Activated CD4-positive, CD25-positive, alpha-beta regulatory T cell treated with anti-CD3 and anti-CD28 coated beads, Interleukin-2, amount 50 U/mL, for 24 hours (primary cell): ENCODE measurements at regions not wholly inside any gene's neighbourhood (a gene's known extent, or its start where the extent isn't known, plus 50 kb on each side); places are given as distances from the start of the nearest gene placed in this dataset.

Experiments used
- ATAC-seq, 2 donors: fragments of 150-1000 bp; cut with Tn5 transposase; one replicate each; pipeline ENCODE4 v1.10.0; 2021; ENCODE audit warnings: mild to moderate bottlenecking in 1 of 2, moderate library complexity in 1 of 2

DNA sequence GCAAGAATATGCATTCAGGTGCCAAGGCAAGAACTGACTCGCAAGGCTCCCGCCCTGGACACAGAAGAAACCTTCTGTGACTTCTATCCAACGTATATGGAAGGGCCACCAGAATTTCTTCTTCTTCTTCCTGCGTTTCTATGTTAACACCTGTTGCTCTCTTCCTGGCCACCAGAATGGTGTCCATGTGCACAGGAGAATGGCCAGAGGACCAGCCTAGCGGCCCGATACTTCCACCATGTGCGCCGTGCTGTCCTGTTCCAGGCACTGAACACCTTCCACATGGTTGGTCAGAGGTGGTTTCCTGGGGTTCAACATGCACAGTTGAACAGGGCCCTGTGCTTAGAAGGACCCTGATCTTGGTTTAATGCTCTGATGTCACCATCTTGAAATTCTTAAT lies 455.8 kb downstream of the BCL11B start:
- no peak for ATAC-seq

- no peak for ATAC-seq
Measured at GRCh38 chr14:98816720-98817119, 455.3 kb downstream of the BCL11B start.

- no peak for ATAC-seq
Measured at GRCh38 chr14:98819132-98819866, 452.7 kb downstream of the BCL11B start.

- no peak for ATAC-seq
Measured at GRCh38 chr14:98819867-98820206, 452.2 kb downstream of the BCL11B start.

DNA sequence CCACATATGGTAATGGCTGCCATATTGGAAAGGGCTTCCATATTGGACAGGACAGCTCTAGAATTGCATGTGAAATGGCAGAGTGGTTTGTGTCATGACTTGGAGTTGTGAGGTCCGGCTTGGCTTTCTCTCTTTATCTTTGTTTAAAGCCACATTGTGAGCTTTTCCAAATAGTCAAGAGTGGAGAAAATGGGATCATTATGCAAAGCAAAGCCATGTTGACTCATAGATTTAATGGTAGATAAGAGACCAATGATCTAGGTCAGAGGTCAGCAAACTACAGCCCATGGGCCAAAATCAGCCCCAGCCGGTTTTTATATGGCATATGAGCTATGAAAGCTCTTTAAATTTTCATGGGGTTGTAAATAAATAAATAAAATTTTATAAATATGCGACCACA lies 449.1 kb downstream of the BCL11B start:
- ATAC-seq: no peak

GRCh38 chr14:98826618-98827017 lies 445.4 kb downstream of the BCL11B start:
- ATAC-seq: no peak

- no peak for ATAC-seq
Measured at GRCh38 chr14:98834119-98834518, 437.9 kb downstream of the BCL11B start.

GRCh38 chr14:98835051-98835824 lies 436.8 kb downstream of the BCL11B start:
- no peak for ATAC-seq

DNA sequence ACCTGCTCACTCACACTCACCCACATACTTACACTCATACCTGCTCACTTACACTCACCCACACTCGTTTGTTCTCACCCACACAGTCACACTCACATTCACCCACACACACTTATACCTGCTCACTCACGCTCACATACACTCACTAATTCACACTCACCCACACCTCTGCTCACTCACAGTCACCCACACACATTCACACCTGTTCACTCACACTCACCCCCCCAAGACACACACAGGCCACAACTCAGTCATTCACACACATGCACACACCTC lies 436.2 kb downstream of the BCL11B start:
- ATAC-seq: no peak

GRCh38 chr14:98840091-98840490 lies 431.9 kb downstream of the BCL11B start:
- ATAC-seq: no peak

DNA sequence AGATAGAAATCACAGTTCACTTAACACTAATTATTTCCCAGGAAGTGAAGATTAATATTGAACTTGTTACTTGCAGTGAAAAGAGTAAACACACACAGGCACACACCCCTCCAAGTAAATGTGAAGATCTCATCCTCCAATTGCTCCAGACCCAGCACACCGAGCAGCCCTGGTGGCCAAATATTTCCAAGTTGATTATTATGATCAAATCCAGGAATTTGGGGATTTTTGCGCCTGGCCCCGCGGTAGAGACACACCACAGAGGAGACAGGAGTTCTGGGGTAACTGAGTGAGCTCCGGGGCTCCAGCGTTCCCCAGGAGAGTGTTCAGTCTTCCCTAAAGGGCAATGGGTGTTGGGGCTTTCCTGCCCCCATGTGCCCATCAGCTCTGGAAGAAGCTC lies 431.5 kb downstream of the BCL11B start:
- ATAC-seq: no peak

GRCh38 chr14:98844456-98844855 lies 427.5 kb downstream of the BCL11B start:
- ATAC-seq: no peak

- ATAC-seq: no peak
Measured at GRCh38 chr14:98847521-98848468, 424.2 kb downstream of the BCL11B start.

DNA sequence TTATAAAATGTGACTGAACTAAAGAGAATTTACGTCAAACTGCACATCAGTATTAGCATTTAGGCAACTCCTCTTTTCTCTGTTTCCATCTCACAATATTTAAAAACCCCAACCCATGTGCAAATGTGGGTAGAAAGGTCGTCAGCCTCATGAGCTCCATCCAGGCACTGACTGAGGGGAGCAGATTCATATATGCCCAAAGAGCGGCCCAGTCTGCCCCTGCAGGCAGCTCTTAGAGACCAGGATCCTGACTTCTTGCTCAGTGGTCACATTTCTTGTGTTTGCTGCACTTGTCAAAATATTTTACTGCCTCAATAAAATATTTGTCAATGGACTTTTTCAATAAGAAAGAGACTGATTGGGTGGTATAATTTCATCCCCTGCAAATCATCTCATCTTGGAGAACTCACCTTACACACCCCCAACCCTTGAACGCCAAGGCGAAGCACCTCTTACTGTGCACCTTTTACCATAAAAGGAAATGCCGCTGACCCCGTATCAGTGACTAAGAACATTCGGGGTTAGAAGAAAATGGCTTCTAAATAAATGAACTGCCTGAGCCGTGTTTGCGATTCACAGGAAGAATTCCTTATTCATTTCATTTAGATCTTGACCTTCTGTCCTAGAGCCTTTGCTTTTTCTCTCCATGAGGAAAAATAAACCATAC lies 418.8 kb downstream of the BCL11B start:
- ATAC-seq: no peak

DNA sequence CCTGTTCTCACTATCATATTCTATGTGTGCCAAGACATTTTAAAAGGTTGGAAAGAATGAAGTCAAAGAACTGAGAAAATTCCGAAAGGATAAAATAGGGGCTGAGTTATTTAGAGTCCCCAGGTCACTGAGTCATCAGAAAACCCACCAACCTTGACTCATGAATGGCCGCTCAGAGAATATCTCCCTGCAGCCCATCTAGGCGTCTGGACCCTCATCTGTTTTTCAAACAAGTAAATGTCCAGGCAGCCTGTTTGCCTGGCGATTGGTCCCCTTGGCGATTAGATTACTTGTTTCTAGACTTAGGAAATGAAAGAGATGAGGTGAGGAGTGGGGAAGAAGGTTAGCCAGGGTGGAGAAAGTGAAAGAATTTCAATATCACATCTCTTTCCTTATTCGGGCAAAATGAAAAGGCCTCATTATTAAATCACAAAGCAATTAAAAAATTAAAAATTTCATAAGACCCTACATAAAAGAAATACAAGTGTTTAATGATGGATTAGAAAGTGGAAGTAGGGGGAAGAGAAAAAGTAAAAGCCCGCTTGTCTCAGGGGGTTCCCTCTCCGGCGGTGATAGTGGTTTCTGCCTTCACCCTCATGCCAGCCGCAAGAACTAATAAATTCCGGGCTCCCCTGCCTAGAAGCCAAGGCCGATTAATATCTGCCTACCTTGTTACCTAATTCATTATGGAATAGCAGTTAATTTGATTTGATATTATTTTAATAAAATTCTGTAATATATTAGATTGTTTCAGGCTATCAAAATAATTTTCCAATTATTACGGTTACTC lies 415.9 kb downstream of the BCL11B start:
- no peak for ATAC-seq

- no peak for ATAC-seq
Measured at GRCh38 chr14:98858158-98858557, 413.8 kb downstream of the BCL11B start.

DNA sequence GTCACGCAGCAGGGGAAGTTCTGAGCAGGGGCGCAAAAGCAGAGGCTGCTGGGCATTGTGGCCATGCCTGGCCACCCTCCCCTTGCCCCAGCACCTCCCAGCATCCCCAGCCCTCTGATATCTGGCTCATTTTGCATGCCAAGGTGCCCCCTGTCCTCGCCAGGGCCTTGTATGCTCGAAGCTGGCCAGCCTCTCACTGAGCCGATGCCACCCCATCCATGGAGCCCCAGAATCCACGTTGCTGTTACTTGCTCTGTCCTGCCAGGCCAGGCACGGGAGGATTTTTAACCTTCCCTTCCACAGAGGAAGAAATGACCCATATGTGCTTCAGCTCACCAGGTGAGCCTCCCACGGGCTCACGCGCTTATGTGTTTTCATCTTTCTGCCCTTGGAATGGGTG lies 413.4 kb downstream of the BCL11B start:
- ATAC-seq: no peak

- no peak for ATAC-seq
Measured at GRCh38 chr14:98859301-98859700, 412.7 kb downstream of the BCL11B start.

DNA sequence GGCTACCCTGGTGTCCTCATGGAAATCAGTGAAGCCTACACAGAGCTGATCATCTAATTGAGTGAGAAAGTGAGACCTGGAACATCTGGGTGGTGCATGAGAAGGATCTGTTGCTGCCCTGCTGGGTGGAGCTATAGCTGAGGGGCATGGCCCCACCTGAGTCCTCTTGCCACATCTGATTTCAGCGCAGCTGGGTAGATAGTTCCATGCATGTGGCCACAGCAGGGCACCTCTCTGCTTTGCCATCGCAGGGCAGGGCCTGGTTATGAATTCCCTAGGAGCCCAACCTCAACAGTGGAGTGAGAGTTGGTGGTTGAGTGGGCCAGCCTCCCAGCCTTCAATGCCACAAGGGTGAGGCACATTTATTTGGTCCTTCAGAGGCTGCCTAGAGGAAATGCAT lies 407.8 kb downstream of the BCL11B start:
- ATAC-seq: no peak

DNA sequence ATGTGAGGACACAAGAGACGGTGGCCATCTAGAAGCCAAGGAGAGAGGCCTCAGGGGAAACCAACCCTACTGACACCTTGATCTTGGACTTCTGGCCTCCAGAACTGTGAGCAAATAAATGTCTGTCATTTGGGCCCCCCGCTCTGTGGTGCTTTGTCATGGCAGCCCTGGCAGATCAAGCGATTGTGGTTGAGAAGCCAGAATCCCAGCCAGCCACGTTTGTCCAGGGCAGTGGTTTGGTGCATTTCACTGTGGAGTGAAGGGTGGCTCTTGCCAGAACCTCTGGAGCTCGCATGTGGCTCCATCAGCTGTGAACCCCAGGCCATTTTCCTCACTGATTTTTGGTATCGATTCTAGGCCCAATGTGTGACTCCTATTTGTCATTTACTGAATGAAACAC lies 404.9 kb downstream of the BCL11B start:
- ATAC-seq: no peak

- no peak for ATAC-seq
Measured at GRCh38 chr14:98867726-98868125, 404.3 kb downstream of the BCL11B start.

- no peak for ATAC-seq
Measured at GRCh38 chr14:98868866-98869265, 403.1 kb downstream of the BCL11B start.
